PFSK-1 (cell line): ENCODE measurements at regions not wholly inside any gene's neighbourhood (a gene's known extent, or its start where the extent isn't known, plus 50 kb on each side); places are given as distances from the start of the nearest gene placed in this dataset.

Source experiments
- FOXP2 ChIP-seq: optimal IDR thresholded peaks from 2 replicates; pipeline ENCODE3; 2011; ENCODE audit warnings: borderline replicate concordance, control low read depth, inconsistent platforms; ENCODE audit not compliant: insufficient read depth; ENCODE audit errors: extremely low read length, extremely low read depth
- POLR2AphosphoS5 ChIP-seq: IDR thresholded peaks from 2 replicates; pipeline ENCODE4 v1.6.1; 2012; ENCODE audit warnings: low read depth, mild to moderate bottlenecking, control low read depth, low read length, moderate library complexity
- SIN3A ChIP-seq: IDR thresholded peaks from 2 replicates; pipeline ENCODE4 v1.6.1; 2012; ENCODE audit warnings: mild to moderate bottlenecking, low read length, moderate library complexity, borderline replicate concordance; ENCODE audit not compliant: insufficient read depth
- TAF1 ChIP-seq: IDR thresholded peaks from 2 replicates; pipeline ENCODE4 v1.6.1; 2012; ENCODE audit warnings: low read length, control low read depth, borderline replicate concordance; ENCODE audit not compliant: insufficient read depth
- TF ChIP-seq, protein P1 (sequence below), 2 experiments: IDR thresholded peaks; 2 replicates each; pipeline versions ENCODE4 v1.6.1 to v1.8.0; 2011 to 2012; ENCODE audit warnings: low read depth in 2 of 2, low read length in 2 of 2, control low read depth in 1 of 2, inconsistent platforms in 1 of 2, mild to moderate bottlenecking in 1 of 2, moderate library complexity in 1 of 2; ENCODE audit not compliant: insufficient read depth in 1 of 2

DNA sequence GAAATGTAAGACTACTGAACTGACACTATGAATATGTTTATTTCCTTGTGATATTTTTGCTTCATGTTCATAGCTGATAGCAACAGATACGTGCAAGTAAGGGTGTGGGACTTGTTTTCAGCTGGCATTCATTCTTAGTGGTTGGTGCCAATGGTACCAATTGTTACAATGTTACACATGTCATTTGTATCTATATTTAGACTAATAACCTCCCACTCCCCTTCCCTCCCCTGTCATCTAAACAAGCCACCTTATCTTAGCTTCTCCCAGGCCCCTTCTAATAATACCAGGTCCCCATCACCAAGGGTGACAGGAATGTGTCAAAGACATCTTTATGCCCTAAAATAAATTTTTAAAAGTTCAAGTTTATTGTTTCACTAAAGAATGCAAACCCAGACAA is 294.7 kb upstream of the FAM98A start:
- TF ChIP-seq POLR2AphosphoS5 (no peak), SIN3A (no peak), TAF1 (no peak), FOXP2 (no peak)
- TF ChIP-seq, protein P1, sequence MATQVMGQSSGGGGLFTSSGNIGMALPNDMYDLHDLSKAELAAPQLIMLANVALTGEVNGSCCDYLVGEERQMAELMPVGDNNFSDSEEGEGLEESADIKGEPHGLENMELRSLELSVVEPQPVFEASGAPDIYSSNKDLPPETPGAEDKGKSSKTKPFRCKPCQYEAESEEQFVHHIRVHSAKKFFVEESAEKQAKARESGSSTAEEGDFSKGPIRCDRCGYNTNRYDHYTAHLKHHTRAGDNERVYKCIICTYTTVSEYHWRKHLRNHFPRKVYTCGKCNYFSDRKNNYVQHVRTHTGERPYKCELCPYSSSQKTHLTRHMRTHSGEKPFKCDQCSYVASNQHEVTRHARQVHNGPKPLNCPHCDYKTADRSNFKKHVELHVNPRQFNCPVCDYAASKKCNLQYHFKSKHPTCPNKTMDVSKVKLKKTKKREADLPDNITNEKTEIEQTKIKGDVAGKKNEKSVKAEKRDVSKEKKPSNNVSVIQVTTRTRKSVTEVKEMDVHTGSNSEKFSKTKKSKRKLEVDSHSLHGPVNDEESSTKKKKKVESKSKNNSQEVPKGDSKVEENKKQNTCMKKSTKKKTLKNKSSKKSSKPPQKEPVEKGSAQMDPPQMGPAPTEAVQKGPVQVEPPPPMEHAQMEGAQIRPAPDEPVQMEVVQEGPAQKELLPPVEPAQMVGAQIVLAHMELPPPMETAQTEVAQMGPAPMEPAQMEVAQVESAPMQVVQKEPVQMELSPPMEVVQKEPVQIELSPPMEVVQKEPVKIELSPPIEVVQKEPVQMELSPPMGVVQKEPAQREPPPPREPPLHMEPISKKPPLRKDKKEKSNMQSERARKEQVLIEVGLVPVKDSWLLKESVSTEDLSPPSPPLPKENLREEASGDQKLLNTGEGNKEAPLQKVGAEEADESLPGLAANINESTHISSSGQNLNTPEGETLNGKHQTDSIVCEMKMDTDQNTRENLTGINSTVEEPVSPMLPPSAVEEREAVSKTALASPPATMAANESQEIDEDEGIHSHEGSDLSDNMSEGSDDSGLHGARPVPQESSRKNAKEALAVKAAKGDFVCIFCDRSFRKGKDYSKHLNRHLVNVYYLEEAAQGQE (IDR thresholded peaks at IDR 0.05; ENCODE audit: insufficient read depth in 1 of 2, low read depth in 2 of 2, low read length in 2 of 2) = no peak

DNA sequence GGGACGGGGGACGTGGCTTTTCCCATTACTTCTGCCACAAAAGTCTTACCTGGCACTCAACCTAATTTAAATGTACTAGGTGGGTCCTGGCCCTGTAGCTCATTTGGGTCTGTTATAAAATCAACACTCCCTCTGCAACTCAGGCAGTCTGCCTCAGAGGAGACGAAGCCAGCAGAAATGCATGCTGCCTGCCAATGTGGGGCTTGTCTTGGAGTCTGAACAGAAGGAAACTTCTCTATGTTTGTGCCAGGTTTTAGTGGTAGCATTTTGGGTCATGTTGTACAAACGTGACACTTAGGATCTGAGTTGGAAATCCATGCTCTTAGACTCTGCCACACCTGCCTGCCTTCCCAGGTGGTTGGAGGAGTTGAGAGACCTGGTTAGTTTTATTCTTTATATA is 292.5 kb upstream of the FAM98A start:
- TF ChIP-seq POLR2AphosphoS5 (no peak), TAF1 (no peak), FOXP2 (no peak), SIN3A (no peak)
- TF ChIP-seq, protein P1 (IDR thresholded peaks at IDR 0.05; ENCODE audit: insufficient read depth in 1 of 2, low read depth in 2 of 2, low read length in 2 of 2) = no peak

DNA sequence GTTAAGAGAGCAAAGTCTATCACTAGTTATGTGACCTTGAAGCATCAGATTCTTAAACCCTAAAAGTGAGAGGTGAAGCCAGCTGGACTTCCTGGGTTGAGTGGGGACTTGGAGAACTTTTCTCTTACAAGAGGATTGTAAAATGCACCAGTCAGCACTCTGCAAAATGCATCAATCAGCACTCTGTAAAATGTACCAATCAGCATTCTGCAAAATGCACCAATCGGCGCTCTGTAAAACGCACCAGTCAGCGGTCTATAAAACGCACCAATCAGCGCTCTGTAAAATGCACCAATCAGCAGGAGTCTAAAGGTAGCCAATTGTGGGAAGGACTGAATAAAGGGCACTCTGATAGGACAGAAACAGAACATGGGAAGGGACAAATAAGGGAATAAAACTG is 291.6 kb upstream of the FAM98A start:
- no peak for TF ChIP-seq TAF1
- TF ChIP-seq FOXP2 = no peak
- TF ChIP-seq, protein P1 (IDR thresholded peaks at IDR 0.05; ENCODE audit: insufficient read depth in 1 of 2, low read depth in 2 of 2, low read length in 2 of 2) = no peak
- no peak for TF ChIP-seq POLR2AphosphoS5
- no peak for TF ChIP-seq SIN3A

DNA sequence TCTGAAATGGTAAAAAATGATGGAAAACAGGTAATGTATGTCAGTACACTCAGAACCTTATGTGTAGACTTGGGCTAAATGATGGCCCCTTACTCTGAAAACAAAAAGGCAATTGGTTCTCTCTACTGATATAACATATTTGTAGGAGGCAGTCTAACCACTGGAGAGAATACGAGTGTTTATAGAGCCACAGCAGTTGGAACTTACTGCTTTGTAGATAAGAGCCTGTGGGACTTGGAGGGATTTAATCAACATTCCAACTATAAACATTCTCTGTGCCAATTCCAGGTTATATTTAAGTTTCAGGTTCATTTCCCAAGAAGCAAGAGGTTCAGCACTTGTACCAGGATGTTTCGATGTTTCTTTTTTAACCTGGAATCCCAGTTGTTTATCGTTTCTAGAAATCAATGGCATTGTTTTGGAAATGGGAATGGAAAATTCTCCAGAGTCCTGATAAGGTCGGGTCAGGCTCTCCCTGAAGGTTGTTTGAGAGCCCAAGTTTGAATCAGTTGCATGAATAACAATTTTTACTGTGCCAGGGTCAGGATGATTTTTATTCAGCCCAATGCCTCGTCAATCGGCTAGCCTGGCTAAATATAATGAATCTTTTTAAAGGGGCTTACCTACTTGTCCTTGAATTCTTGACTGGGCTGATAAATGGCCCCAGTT is 278.4 kb upstream of the FAM98A start:
- TF ChIP-seq TAF1 (no peak), SIN3A (no peak)

DNA sequence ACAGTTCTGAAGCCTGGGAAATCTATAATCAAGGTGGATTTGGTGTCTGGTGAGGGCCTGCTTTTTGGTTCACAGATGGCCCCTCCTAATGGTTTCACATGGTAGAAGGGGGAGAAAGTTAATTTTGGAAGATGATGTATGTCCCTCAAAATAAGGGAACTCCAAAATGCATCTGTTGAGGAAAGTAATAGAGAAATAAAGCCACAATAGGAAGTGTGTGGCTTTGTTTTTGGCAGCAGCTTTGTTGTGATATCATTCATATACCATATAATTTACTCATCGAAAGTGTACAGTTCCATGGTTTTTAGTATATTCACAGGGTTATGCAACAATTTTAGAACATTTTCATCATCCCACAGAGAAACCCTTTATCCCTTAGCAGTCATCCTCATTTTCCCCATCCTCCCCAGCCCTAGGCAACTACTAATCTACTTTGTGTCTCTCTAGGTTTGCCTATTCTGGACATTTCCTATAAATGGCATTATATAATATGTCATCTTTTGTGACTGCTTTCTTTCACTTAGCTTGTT is 274.0 kb upstream of the FAM98A start:
- no peak for TF ChIP-seq SIN3A
- TF ChIP-seq FOXP2 = no peak

DNA sequence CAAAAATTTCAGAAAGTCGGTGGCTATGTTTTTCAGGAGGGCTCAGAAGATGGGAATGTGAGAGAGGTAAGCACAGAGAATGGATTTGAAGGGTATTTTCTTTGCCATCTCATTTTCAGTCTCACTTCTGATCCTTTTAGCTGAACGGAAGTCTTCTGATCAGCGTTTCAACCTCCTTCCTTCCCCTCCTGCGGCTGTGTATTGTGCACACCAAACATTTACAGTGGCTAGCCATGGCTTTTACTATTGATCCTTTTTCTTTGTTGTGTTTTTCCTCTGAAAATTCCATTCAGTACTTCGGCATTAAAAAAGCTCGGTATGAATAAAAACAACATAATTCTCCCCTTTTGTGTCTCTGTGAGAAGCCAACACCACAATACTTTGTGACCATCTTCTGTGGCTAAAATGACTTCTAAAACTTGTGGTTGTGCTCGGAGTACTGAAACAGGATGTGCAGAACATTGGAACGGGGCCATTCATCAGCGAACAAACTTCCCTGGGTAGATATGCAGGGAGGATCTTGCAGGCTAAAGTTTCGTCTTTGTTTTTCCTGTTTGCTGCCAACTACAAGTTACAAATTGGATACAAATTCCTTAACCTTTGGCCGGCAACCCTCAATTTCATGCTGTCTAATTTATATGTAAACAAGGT is 260.8 kb upstream of the FAM98A start:
- no peak for TF ChIP-seq TAF1
- TF ChIP-seq, protein P1 (IDR thresholded peaks at IDR 0.05; ENCODE audit: insufficient read depth in 1 of 2, low read depth in 2 of 2, low read length in 2 of 2) = no peak
- no peak for TF ChIP-seq POLR2AphosphoS5
- no peak for TF ChIP-seq FOXP2
- no peak for TF ChIP-seq SIN3A
